Hepatocyte (in vitro differentiated cells): ENCODE measurements at regions not wholly inside any gene's neighbourhood (a gene's known extent, or its start where the extent isn't known, plus 50 kb on each side); places are given as distances from the start of the nearest gene placed in this dataset.

Experiments
- DNase-seq: peaks from one replicate; pipeline ENCODE4 v3.0.0-alpha.2; 2016; ENCODE audit warnings: low spot score
- H2AFZ ChIP-seq: fragments of 200-600 bp; sonication (generic); 2 replicates; pipeline ENCODE4 v1.6.0; 2016; ENCODE audit warnings: antibody characterized with exemption, mild to moderate bottlenecking
- H3K27ac ChIP-seq: fragments of 200-600 bp; sonication (generic); 2 replicates; pipeline ENCODE4 v1.5.1; 2016; ENCODE audit warnings: mild to moderate bottlenecking
- H3K27me3 ChIP-seq: fragments of 200-600 bp; sonication (generic); 2 replicates; pipeline ENCODE4 v1.6.1; 2016
- H3K36me3 ChIP-seq: fragments of 200-600 bp; sonication (generic); replicated peaks from 2 replicates; pipeline ENCODE4 v1.5.1; 2016; ENCODE audit warnings: low read depth; ENCODE audit not compliant: insufficient read depth
- H3K4me1 ChIP-seq: fragments of 200-600 bp; sonication (generic); 2 replicates; pipeline ENCODE4 v1.5.1; 2016; ENCODE audit warnings: mild to moderate bottlenecking, moderate library complexity; ENCODE audit not compliant: insufficient read depth
- H3K4me2 ChIP-seq: fragments of 200-600 bp; sonication (generic); 2 replicates; pipeline ENCODE4 v1.6.0; 2016
- H3K4me3 ChIP-seq: fragments of 200-600 bp; sonication (generic); 2 replicates; pipeline ENCODE4 v1.5.1; 2016; ENCODE audit warnings: mild to moderate bottlenecking
- H3K79me2 ChIP-seq: fragments of 200-600 bp; sonication (generic); 2 replicates; pipeline ENCODE4 v1.6.0; 2017; ENCODE audit warnings: mild to moderate bottlenecking
- H3K9me2 ChIP-seq: fragments of 200-600 bp; sonication (generic); replicated peaks from 2 replicates; pipeline ENCODE4 v1.6.0; 2017; ENCODE audit warnings: mild to moderate bottlenecking; ENCODE audit not compliant: insufficient read depth
- H3K9me3 ChIP-seq: fragments of 200-600 bp; sonication (generic); 2 replicates; pipeline ENCODE4 v1.5.1; 2016; ENCODE audit warnings: low read depth, mild to moderate bottlenecking
- H4K20me1 ChIP-seq: fragments of 200-600 bp; sonication (generic); 2 replicates; pipeline ENCODE4 v1.6.0; 2016; ENCODE audit warnings: mild to moderate bottlenecking; ENCODE audit not compliant: insufficient read depth, poor library complexity, severe bottlenecking
- EZH2 ChIP-seq: fragments of 200-600 bp; sonication (generic); IDR thresholded peaks from 2 replicates; pipeline ENCODE4 v1.6.1; 2016; ENCODE audit warnings: antibody characterized with exemption, mild to moderate bottlenecking, borderline replicate concordance
- EZH2phosphoT487 ChIP-seq: fragments of 200-600 bp; sonication (generic); IDR thresholded peaks from one replicate; pipeline ENCODE4 v1.6.1; 2018; ENCODE audit warnings: antibody characterized with exemption, mild to moderate bottlenecking, low read depth, moderate library complexity; ENCODE audit not compliant: unreplicated experiment, severe bottlenecking
- WGBS: methylation state at CpG from one replicate; pipeline ENCODE4 v1.1.6; 2016; ENCODE audit warnings: low lambda C conversion rate; ENCODE audit errors: missing lambda C conversion rate; 5-methylcytosine and 5-hydroxymethylcytosine counted together
- TF ChIP-seq, protein P1 (sequence below): fragments of 200-600 bp; sonication (generic); IDR thresholded peaks from 2 replicates; pipeline ENCODE4 v1.5.1; 2016; ENCODE audit warnings: antibody characterized with exemption, mild to moderate bottlenecking; ENCODE audit not compliant: poor library complexity

GRCh38 chr3:177589911-177590381 lies 392.7 kb upstream of the TBL1XR1 start:
- Histone ChIP-seq H3K36me3 (no peaks in the 10 kb centered on the region), H3K27me3 (no peaks in the 10 kb centered on the region), H3K9me3 (no peaks in the 10 kb centered on the region), H3K4me3 (no peak overlapping the region), H3K4me2 (peak overlapping the region; percentile 15), H3K79me2 (no peaks in the 10 kb centered on the region), H3K9me2 (no peaks in the 10 kb centered on the region), H3K4me1 (peaks cover 31% of the 10 kb centered on the region), H4K20me1 (no peaks in the 10 kb centered on the region), H3K27ac (peak overlapping the region; percentile 77), H2AFZ (no peak overlapping the region)
- TF ChIP-seq EZH2phosphoT487, result no peak
- no peak for TF ChIP-seq EZH2
- TF ChIP-seq, protein P1, sequence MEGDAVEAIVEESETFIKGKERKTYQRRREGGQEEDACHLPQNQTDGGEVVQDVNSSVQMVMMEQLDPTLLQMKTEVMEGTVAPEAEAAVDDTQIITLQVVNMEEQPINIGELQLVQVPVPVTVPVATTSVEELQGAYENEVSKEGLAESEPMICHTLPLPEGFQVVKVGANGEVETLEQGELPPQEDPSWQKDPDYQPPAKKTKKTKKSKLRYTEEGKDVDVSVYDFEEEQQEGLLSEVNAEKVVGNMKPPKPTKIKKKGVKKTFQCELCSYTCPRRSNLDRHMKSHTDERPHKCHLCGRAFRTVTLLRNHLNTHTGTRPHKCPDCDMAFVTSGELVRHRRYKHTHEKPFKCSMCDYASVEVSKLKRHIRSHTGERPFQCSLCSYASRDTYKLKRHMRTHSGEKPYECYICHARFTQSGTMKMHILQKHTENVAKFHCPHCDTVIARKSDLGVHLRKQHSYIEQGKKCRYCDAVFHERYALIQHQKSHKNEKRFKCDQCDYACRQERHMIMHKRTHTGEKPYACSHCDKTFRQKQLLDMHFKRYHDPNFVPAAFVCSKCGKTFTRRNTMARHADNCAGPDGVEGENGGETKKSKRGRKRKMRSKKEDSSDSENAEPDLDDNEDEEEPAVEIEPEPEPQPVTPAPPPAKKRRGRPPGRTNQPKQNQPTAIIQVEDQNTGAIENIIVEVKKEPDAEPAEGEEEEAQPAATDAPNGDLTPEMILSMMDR, result no peak
- WGBS, result 23% methylated on average over 4 of the region's 4 CpGs
- peak; percentile 60 for DNase-seq

GRCh38 chr3:177590826-177591225 lies 393.5 kb upstream of the TBL1XR1 start:
- DNase-seq, result no peak
- Histone ChIP-seq H3K36me3 (no peaks in the 10 kb centered on the region), H2AFZ (no peak overlapping the region)

DNA sequence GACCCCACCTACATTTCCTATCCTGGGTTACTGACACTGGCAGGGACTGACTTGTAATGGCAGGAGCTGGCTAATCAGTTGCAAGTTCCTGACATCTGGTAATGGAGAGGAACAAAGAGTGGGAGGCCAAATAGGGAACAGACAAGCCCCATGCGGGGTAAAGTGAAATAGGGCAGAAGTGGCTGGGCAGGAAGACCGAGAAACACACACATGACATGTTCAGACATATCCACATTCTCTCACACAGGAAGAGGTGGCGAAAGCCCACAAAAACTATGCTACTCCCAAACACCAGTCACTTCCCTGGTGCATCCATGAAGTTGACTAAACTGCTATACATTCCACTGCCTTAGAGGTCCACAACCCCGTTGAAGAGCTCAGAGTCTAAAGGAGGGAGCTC lies 394.1 kb upstream of the TBL1XR1 start:
- Histone ChIP-seq H3K9me3 (no peaks in the 10 kb centered on the region), H2AFZ (no peak overlapping the region), H3K9me2 (no peaks in the 10 kb centered on the region), H4K20me1 (no peaks in the 10 kb centered on the region), H3K27ac (peak overlapping the region; percentile 77), H3K36me3 (no peaks in the 10 kb centered on the region), H3K79me2 (no peaks in the 10 kb centered on the region), H3K4me3 (no peak overlapping the region), H3K4me1 (peaks cover 31% of the 10 kb centered on the region), H3K4me2 (no peak overlapping the region), H3K27me3 (no peaks in the 10 kb centered on the region)
- DNase-seq, result no peak
- WGBS, result 52% methylated on average over 4 of the region's 4 CpGs
- TF ChIP-seq EZH2phosphoT487 (no peak), EZH2 (no peak)
- TF ChIP-seq, protein P1, result no peak

More at GRCh38 chr3:177590826-177591225, 393.5 kb upstream of the TBL1XR1 start:
- TF ChIP-seq EZH2 (no peak), EZH2phosphoT487 (no peak)
- TF ChIP-seq, protein P1, result no peak
- no peaks in the 10 kb centered on the region for H3K9me3 ChIP-seq
- H3K27ac ChIP-seq, result peak overlapping the region; percentile 77
- H3K4me3 ChIP-seq, result no peak overlapping the region
- H3K79me2 ChIP-seq, result no peaks in the 10 kb centered on the region
- H4K20me1 ChIP-seq, result no peaks in the 10 kb centered on the region
- H3K4me1 ChIP-seq, result peaks cover 31% of the 10 kb centered on the region
- no peaks in the 10 kb centered on the region for H3K27me3 ChIP-seq
- WGBS, result 65% methylated on average over 1 of the region's 1 CpG
- no peaks in the 10 kb centered on the region for H3K9me2 ChIP-seq
- H3K4me2 ChIP-seq, result no peak overlapping the region

DNA sequence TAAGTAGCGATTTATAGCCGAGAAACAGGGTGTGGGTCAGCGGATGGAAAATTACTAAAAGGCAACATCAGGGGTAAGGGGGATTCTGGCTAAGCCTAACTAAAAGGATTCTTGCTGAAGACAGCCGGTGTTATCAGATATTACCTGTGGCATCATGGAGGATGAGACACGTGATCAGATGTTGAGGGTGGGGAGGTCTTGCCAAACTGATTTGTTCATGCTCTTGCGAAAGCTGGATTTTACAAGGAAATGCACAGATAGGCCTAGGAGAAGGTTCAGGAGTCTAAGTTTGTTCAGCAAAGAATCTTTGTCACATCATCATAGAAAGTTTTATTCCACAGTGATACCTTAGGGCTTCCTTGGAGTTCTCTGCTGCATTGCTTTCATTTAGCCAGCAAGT lies 396.8 kb upstream of the TBL1XR1 start:
- Histone ChIP-seq H2AFZ (no peak overlapping the region), H3K36me3 (no peaks in the 10 kb centered on the region), H3K9me2 (no peaks in the 10 kb centered on the region), H3K4me3 (no peak overlapping the region), H3K27ac (peak overlapping the region; percentile 77), H3K4me1 (peaks cover 40% of the 10 kb centered on the region), H3K4me2 (no peak overlapping the region), H4K20me1 (no peaks in the 10 kb centered on the region), H3K79me2 (no peaks in the 10 kb centered on the region), H3K27me3 (no peaks in the 10 kb centered on the region), H3K9me3 (no peaks in the 10 kb centered on the region)
- 78% methylated on average over 6 of the region's 6 CpGs for WGBS
- peak; percentile 54 for DNase-seq
- TF ChIP-seq EZH2phosphoT487 (no peak), EZH2 (no peak)
- TF ChIP-seq, protein P1, result no peak
